GM21423 (cell line): ENCODE measurements at regions not wholly inside any gene's neighbourhood (a gene's known extent, or its start where the extent isn't known, plus 50 kb on each side); places are given as distances from the start of the nearest gene placed in this dataset.
"Not testable (repeated sequence)": the region's sequence is repeated elsewhere in the genome, so short reads cannot be mapped to it uniquely, and the experiment has no call there.

Experiments
- ATAC-seq: cut with Tn5 transposase; IDR thresholded peaks from one replicate; pipeline ENCODE4 v1.9.1; 2021; ENCODE audit warnings: mild to moderate bottlenecking, moderate library complexity; ENCODE audit not compliant: unreplicated experiment

GRCh38 chr9:83191154-83191553 is 128.2 kb upstream of the RASEF start:
- no peak for ATAC-seq

GRCh38 chr9:83189026-83189425 is 126.1 kb upstream of the RASEF start:
- not testable (repeated sequence) for ATAC-seq

- ATAC-seq, result no peak
These were observed 125.3 kb upstream of the RASEF start for GRCh38 chr9:83188277-83188676.

- no peak for ATAC-seq
These were observed 123.3 kb upstream of the RASEF start for GRCh38 chr9:83186155-83186737.

GRCh38 chr9:83185488-83186154 is 122.7 kb upstream of the RASEF start:
- no peak for ATAC-seq

GRCh38 chr9:83183621-83184020 is 120.7 kb upstream of the RASEF start:
- ATAC-seq, result no peak

GRCh38 chr9:83182071-83182470 is 119.1 kb upstream of the RASEF start:
- ATAC-seq, result no peak

- ATAC-seq, result no peak
These were observed 115.8 kb upstream of the RASEF start for GRCh38 chr9:83178717-83179116.

GRCh38 chr9:83177747-83178146 is 114.8 kb upstream of the RASEF start:
- no peak for ATAC-seq

- no peak for ATAC-seq
These were observed 104.2 kb upstream of the RASEF start for GRCh38 chr9:83167126-83167525.

- no peak for ATAC-seq
These were observed 103.4 kb upstream of the RASEF start for GRCh38 chr9:83166372-83166771.

GRCh38 chr9:83155733-83156132 is 92.8 kb upstream of the RASEF start:
- ATAC-seq, result no peak

- ATAC-seq, result no peak
These were observed 91.9 kb upstream of the RASEF start for GRCh38 chr9:83154821-83155220.

GRCh38 chr9:83154087-83154736 is 91.3 kb upstream of the RASEF start:
- ATAC-seq, result peak; percentile 97

- ATAC-seq, result no peak
These were observed 90.1 kb upstream of the RASEF start for GRCh38 chr9:83153030-83153429.

GRCh38 chr9:83151627-83152137 is 88.7 kb upstream of the RASEF start:
- ATAC-seq, result no peak

GRCh38 chr9:83147315-83148149 is 84.6 kb upstream of the RASEF start:
- ATAC-seq, result no peak

GRCh38 chr9:83146325-83146724 is 83.4 kb upstream of the RASEF start:
- no peak for ATAC-seq

GRCh38 chr9:83144492-83144891 is 81.5 kb upstream of the RASEF start:
- no peak for ATAC-seq

- ATAC-seq, result no peak
These were observed 79.4 kb upstream of the RASEF start for GRCh38 chr9:83142389-83142788.

- ATAC-seq, result no peak
These were observed 78.9 kb upstream of the RASEF start for GRCh38 chr9:83141887-83142286.
